ENCODE measurements at regions not wholly inside any gene's neighbourhood (a gene's known extent, or its start where the extent isn't known, plus 50 kb on each side); places are given as distances from the start of the nearest gene placed in this dataset.

- peak in 1 of 6 donors; percentile 79 for DNase-seq (ENCODE audit: low read depth in 4 of 6, low spot score in 6 of 6)
- Histone ChIP-seq H3K27ac (ENCODE audit: low read depth, low read length) (no peak overlapping the region), H3K27me3 (ENCODE audit: control insufficient read depth, insufficient read depth, low read length) (no peaks in the 10 kb centered on the region), H3K4me1 (ENCODE audit: control insufficient read depth, insufficient read depth, low read length) (no peaks in the 10 kb centered on the region), H3K36me3 (ENCODE audit: control insufficient read depth, insufficient read depth, low read length) (no peaks in the 10 kb centered on the region), H3K4me3 (ENCODE audit: low read depth, low read length) (no peak overlapping the region), H3K9me3 (ENCODE audit: control insufficient read depth, insufficient read depth, low read length) (no peaks in the 10 kb centered on the region)
- 55% methylated on average over 8 of the region's 10 CpGs for WGBS (ENCODE audit: insufficient coverage)
Observed at GRCh38 chr6:1037430-1038202, 274.3 kb upstream of the FOXQ1 start.

GRCh38 chr6:1035401-1035800 is 276.5 kb upstream of the FOXQ1 start:
- DNase-seq (ENCODE audit: low read depth in 4 of 6, low spot score in 6 of 6): peak in 2 of 6 donors; percentile 11 to 15
- Histone ChIP-seq H3K4me1 (ENCODE audit: control insufficient read depth, insufficient read depth, low read length) (no peaks in the 10 kb centered on the region), H3K36me3 (ENCODE audit: control insufficient read depth, insufficient read depth, low read length) (no peaks in the 10 kb centered on the region), H3K9me3 (ENCODE audit: control insufficient read depth, insufficient read depth, low read length) (no peaks in the 10 kb centered on the region), H3K27me3 (ENCODE audit: control insufficient read depth, insufficient read depth, low read length) (no peaks in the 10 kb centered on the region), H3K27ac (ENCODE audit: low read depth, low read length) (no peak overlapping the region), H3K4me3 (ENCODE audit: low read depth, low read length) (no peak overlapping the region)
- WGBS (ENCODE audit: insufficient coverage): 75% methylated on average over 11 of the region's 11 CpGs

GRCh38 chr6:1031720-1032119 is 280.2 kb upstream of the FOXQ1 start:
- no peaks in the 10 kb centered on the region for H3K4me1 ChIP-seq (ENCODE audit: control insufficient read depth, insufficient read depth, low read length)
- WGBS (ENCODE audit: insufficient coverage): no CpG with 5 or more reads among the region's 2 CpGs
- no peak overlapping the region for H3K27ac ChIP-seq (ENCODE audit: low read depth, low read length)
- no peak overlapping the region for H3K4me3 ChIP-seq (ENCODE audit: low read depth, low read length)
- no peaks in the 10 kb centered on the region for H3K27me3 ChIP-seq (ENCODE audit: control insufficient read depth, insufficient read depth, low read length)
- DNase-seq (ENCODE audit: low read depth in 4 of 6, low spot score in 6 of 6): no peak
- H3K9me3 ChIP-seq (ENCODE audit: control insufficient read depth, insufficient read depth, low read length): no peaks in the 10 kb centered on the region
- no peaks in the 10 kb centered on the region for H3K36me3 ChIP-seq (ENCODE audit: control insufficient read depth, insufficient read depth, low read length)

- H3K36me3 ChIP-seq (ENCODE audit: control insufficient read depth, insufficient read depth, low read length): no peaks in the 10 kb centered on the region
- no peaks in the 10 kb centered on the region for H3K27me3 ChIP-seq (ENCODE audit: control insufficient read depth, insufficient read depth, low read length)
- WGBS (ENCODE audit: insufficient coverage): 74% methylated on average over 5 of the region's 5 CpGs
- H3K9me3 ChIP-seq (ENCODE audit: control insufficient read depth, insufficient read depth, low read length): no peaks in the 10 kb centered on the region
- H3K4me1 ChIP-seq (ENCODE audit: control insufficient read depth, insufficient read depth, low read length): peaks cover 5% of the 10 kb centered on the region
- no peak for DNase-seq (ENCODE audit: low read depth in 4 of 6, low spot score in 6 of 6)
- H3K27ac ChIP-seq (ENCODE audit: low read depth, low read length): no peak overlapping the region
- no peak overlapping the region for H3K4me3 ChIP-seq (ENCODE audit: low read depth, low read length)
Observed at GRCh38 chr6:1029141-1029540, 282.8 kb upstream of the FOXQ1 start.

- Histone ChIP-seq H3K4me3 (ENCODE audit: low read depth, low read length) (no peak overlapping the region), H3K27me3 (ENCODE audit: control insufficient read depth, insufficient read depth, low read length) (no peaks in the 10 kb centered on the region), H3K9me3 (ENCODE audit: control insufficient read depth, insufficient read depth, low read length) (no peaks in the 10 kb centered on the region), H3K27ac (ENCODE audit: low read depth, low read length) (no peak overlapping the region), H3K4me1 (ENCODE audit: control insufficient read depth, insufficient read depth, low read length) (peaks cover 7% of the 10 kb centered on the region), H3K36me3 (ENCODE audit: control insufficient read depth, insufficient read depth, low read length) (no peaks in the 10 kb centered on the region)
- DNase-seq (ENCODE audit: low read depth in 4 of 6, low spot score in 6 of 6): no peak
- 98% methylated on average over 8 of the region's 8 CpGs for WGBS (ENCODE audit: insufficient coverage)
Observed at GRCh38 chr6:1028723-1029122, 283.2 kb upstream of the FOXQ1 start.

- WGBS (ENCODE audit: insufficient coverage): 81% methylated on average over 8 of the region's 9 CpGs
- Histone ChIP-seq H3K27me3 (ENCODE audit: control insufficient read depth, insufficient read depth, low read length) (no peaks in the 10 kb centered on the region), H3K27ac (ENCODE audit: low read depth, low read length) (no peak overlapping the region), H3K36me3 (ENCODE audit: control insufficient read depth, insufficient read depth, low read length) (no peaks in the 10 kb centered on the region), H3K4me1 (ENCODE audit: control insufficient read depth, insufficient read depth, low read length) (peaks cover 7% of the 10 kb centered on the region), H3K4me3 (ENCODE audit: low read depth, low read length) (no peak overlapping the region), H3K9me3 (ENCODE audit: control insufficient read depth, insufficient read depth, low read length) (no peaks in the 10 kb centered on the region)
- DNase-seq (ENCODE audit: low read depth in 4 of 6, low spot score in 6 of 6): no peak
Observed at GRCh38 chr6:1027795-1028569, 283.9 kb upstream of the FOXQ1 start.

GRCh38 chr6:1027109-1027794 is 284.6 kb upstream of the FOXQ1 start:
- Histone ChIP-seq H3K27ac (ENCODE audit: low read depth, low read length) (no peak overlapping the region), H3K4me3 (ENCODE audit: low read depth, low read length) (no peak overlapping the region), H3K9me3 (ENCODE audit: control insufficient read depth, insufficient read depth, low read length) (no peaks in the 10 kb centered on the region), H3K4me1 (ENCODE audit: control insufficient read depth, insufficient read depth, low read length) (peaks cover 7% of the 10 kb centered on the region), H3K36me3 (ENCODE audit: control insufficient read depth, insufficient read depth, low read length) (no peaks in the 10 kb centered on the region), H3K27me3 (ENCODE audit: control insufficient read depth, insufficient read depth, low read length) (no peaks in the 10 kb centered on the region)
- WGBS (ENCODE audit: insufficient coverage): 69% methylated on average over 6 of the region's 9 CpGs
- DNase-seq (ENCODE audit: low read depth in 4 of 6, low spot score in 6 of 6): no peak

GRCh38 chr6:1025821-1026220 is 286.1 kb upstream of the FOXQ1 start:
- H3K36me3 ChIP-seq (ENCODE audit: control insufficient read depth, insufficient read depth, low read length): no peaks in the 10 kb centered on the region
- no peaks in the 10 kb centered on the region for H3K9me3 ChIP-seq (ENCODE audit: control insufficient read depth, insufficient read depth, low read length)
- no peaks in the 10 kb centered on the region for H3K27me3 ChIP-seq (ENCODE audit: control insufficient read depth, insufficient read depth, low read length)
- 86% methylated on average over 3 of the region's 3 CpGs for WGBS (ENCODE audit: insufficient coverage)
- H3K4me1 ChIP-seq (ENCODE audit: control insufficient read depth, insufficient read depth, low read length): peaks cover 7% of the 10 kb centered on the region
- no peak overlapping the region for H3K27ac ChIP-seq (ENCODE audit: low read depth, low read length)
- no peak overlapping the region for H3K4me3 ChIP-seq (ENCODE audit: low read depth, low read length)
- DNase-seq (ENCODE audit: low read depth in 4 of 6, low spot score in 6 of 6): no peak

GRCh38 chr6:1024587-1024986 is 287.3 kb upstream of the FOXQ1 start:
- Histone ChIP-seq H3K27ac (ENCODE audit: low read depth, low read length) (no peak overlapping the region), H3K27me3 (ENCODE audit: control insufficient read depth, insufficient read depth, low read length) (no peaks in the 10 kb centered on the region), H3K4me3 (ENCODE audit: low read depth, low read length) (no peak overlapping the region), H3K36me3 (ENCODE audit: control insufficient read depth, insufficient read depth, low read length) (no peaks in the 10 kb centered on the region), H3K4me1 (ENCODE audit: control insufficient read depth, insufficient read depth, low read length) (peaks cover 7% of the 10 kb centered on the region), H3K9me3 (ENCODE audit: control insufficient read depth, insufficient read depth, low read length) (no peaks in the 10 kb centered on the region)
- WGBS (ENCODE audit: insufficient coverage): 64% methylated on average over 6 of the region's 9 CpGs
- peak in 2 of 6 donors; percentile 65 to 66 for DNase-seq (ENCODE audit: low read depth in 4 of 6, low spot score in 6 of 6)

All from spinal cord (tissue), 9 donors.